Brain microvascular endothelial cell (primary cell): ENCODE measurements at regions not wholly inside any gene's neighbourhood (a gene's known extent, or its start where the extent isn't known, plus 50 kb on each side); places are given as distances from the start of the nearest gene placed in this dataset.

Experiments
- DNase-seq: peaks from one replicate; pipeline ENCODE4 v3.0.0-alpha.2; 2020
- H3K27ac ChIP-seq: fragments of 250-450 bp; sonication (Bioruptor Pico); 2 replicates; pipeline ENCODE4 v1.5.1; 2020; ENCODE audit warnings: mild to moderate bottlenecking, moderate library complexity
- H3K27me3 ChIP-seq: fragments of 250-450 bp; sonication (Bioruptor Pico); replicated peaks from 2 replicates; pipeline ENCODE4 v1.5.1; 2020; ENCODE audit warnings: mild to moderate bottlenecking
- H3K36me3 ChIP-seq: fragments of 250-450 bp; sonication (Bioruptor Pico); replicated peaks from 2 replicates; pipeline ENCODE4 v1.5.1; 2020; ENCODE audit warnings: mild to moderate bottlenecking
- H3K4me3 ChIP-seq: 2 replicates; pipeline ENCODE4 v1.5.1; 2011; ENCODE audit warnings: low read depth, mild to moderate bottlenecking, control low read depth, low read length, moderate library complexity
- in situ Hi-C: cut with HindIII; loops from 2 replicates; pipeline ENCODE4 v1.10.0; 2017; ENCODE audit warnings: low sequenced_read_pairs, low pct_ligation_motif_present
- TF ChIP-seq, protein P1 (sequence below): IDR thresholded peaks from 2 replicates; pipeline ENCODE4 v1.5.1; 2011; ENCODE audit warnings: low read depth, mild to moderate bottlenecking, moderate library complexity, low read length, control low read depth, inconsistent platforms; ENCODE audit errors: missing control alignments

DNA sequence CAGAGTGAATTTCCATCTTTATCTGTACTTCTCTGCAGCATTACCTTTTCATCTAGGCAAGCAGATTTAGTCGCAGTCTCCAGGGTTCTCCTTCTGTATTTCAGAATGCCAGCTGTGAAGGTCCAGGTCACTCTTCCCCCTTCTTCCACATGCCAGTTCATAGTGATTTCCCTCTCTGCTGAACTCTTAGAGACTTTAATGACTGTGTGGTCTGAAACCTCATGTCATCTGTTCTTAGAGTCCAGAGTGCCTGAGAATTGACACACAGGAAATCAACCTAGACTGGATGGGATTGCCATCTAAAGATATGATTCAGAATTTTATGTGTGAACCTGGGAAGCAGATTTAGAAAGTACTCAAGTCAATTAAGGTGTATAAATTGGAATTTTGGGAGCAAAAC, 248.1 kb downstream of the TPBG start:
- H3K27me3 ChIP-seq: no peaks in the 10 kb centered on the region
- H3K36me3 ChIP-seq: no peaks in the 10 kb centered on the region
- H3K27ac ChIP-seq: no peak overlapping the region
- in situ Hi-C loops: no loop called here
- H3K4me3 ChIP-seq: no peak overlapping the region
- DNase-seq: no peak
- TF ChIP-seq, protein P1, sequence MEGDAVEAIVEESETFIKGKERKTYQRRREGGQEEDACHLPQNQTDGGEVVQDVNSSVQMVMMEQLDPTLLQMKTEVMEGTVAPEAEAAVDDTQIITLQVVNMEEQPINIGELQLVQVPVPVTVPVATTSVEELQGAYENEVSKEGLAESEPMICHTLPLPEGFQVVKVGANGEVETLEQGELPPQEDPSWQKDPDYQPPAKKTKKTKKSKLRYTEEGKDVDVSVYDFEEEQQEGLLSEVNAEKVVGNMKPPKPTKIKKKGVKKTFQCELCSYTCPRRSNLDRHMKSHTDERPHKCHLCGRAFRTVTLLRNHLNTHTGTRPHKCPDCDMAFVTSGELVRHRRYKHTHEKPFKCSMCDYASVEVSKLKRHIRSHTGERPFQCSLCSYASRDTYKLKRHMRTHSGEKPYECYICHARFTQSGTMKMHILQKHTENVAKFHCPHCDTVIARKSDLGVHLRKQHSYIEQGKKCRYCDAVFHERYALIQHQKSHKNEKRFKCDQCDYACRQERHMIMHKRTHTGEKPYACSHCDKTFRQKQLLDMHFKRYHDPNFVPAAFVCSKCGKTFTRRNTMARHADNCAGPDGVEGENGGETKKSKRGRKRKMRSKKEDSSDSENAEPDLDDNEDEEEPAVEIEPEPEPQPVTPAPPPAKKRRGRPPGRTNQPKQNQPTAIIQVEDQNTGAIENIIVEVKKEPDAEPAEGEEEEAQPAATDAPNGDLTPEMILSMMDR: no peak

DNA sequence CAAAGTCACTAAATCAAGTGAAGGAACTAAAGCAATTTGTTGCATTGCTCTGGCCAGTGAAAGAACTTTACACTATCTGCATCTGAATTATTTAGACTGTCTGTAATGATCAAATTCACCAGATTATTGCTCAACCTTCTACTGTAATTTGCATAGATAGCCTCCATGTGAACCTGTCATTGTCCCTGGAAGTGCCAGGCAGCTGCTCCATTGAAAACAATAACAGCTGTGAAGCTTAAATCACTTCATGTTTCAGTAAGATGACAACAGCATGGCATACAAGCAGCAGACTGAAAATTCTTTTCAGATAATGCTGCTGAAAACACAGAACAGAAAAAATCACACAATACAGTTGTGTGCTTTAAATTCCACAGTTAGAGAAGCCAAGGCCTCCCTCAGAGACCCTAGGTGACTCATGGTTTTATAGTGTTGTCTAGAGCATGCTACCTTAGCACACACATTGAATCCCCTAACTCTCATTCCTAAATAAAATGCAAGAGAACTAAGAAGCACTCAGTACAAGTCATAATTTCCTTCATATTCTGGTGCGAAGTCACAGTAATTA, 248.9 kb downstream of the TPBG start:
- TF ChIP-seq, protein P1: no peak
- Histone ChIP-seq H3K4me3 (no peak overlapping the region), H3K27me3 (no peaks in the 10 kb centered on the region), H3K27ac (no peak overlapping the region), H3K36me3 (no peaks in the 10 kb centered on the region)
- DNase-seq: no peak
- in situ Hi-C loops: no loop called here

DNA sequence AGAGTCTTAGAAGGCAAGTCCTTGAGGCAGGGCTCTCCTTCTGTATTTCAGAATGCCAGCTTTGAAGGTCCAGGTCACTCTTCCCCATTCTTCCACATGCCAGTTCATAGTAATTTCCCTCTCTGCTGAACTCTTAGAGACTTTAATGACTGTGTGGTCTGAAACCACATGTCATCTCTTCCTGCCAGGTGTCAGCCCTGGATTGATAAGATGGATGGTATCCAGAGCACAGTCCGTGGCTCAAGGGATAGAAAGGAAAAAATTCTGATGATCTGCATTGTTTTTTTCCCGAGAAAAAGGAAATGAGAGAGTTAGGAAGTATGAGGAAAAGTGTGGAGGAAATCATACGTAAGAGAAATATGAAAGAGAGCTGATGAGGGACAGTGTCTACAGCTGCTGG, 250.9 kb downstream of the TPBG start:
- Histone ChIP-seq H3K27me3 (no peaks in the 10 kb centered on the region), H3K4me3 (no peak overlapping the region), H3K36me3 (no peaks in the 10 kb centered on the region), H3K27ac (no peak overlapping the region)
- no peak for DNase-seq
- in situ Hi-C loops: no loop called here
- TF ChIP-seq, protein P1: no peak

DNA sequence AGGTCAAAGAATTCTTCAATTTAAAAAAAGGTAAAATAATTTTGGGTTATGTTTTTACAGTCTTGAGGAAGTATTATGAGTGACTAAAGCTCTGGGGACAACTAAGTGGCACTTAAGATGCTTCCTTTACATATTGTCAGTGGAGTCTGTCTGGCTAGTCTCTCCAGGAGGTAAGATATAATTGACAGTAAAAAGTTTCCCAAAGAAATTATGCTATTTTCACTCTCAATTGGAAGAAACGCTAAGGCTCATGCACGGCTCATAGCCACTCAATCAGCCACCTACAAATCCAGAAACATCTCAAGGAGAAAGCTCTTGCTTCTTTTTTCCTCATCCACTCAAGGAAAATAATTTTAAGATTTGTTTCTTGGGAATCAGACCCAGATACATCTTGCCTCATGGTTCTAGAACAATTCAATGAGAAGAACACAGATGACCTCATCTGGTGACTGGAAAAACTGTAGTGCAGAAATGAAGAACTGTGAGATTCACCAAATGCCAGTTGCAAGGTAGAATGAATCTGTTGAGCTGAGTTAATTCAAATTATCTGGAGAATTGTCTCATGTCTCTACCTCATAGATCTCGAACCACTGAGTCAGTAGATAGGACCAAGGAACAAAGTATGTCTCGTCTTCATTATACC, 252.9 kb downstream of the TPBG start:
- no peaks in the 10 kb centered on the region for H3K36me3 ChIP-seq
- in situ Hi-C loops: no loop called here
- H3K27ac ChIP-seq: no peak overlapping the region
- H3K27me3 ChIP-seq: no peaks in the 10 kb centered on the region
- no peak overlapping the region for H3K4me3 ChIP-seq
- no peak for DNase-seq
- TF ChIP-seq, protein P1: no peak

DNA sequence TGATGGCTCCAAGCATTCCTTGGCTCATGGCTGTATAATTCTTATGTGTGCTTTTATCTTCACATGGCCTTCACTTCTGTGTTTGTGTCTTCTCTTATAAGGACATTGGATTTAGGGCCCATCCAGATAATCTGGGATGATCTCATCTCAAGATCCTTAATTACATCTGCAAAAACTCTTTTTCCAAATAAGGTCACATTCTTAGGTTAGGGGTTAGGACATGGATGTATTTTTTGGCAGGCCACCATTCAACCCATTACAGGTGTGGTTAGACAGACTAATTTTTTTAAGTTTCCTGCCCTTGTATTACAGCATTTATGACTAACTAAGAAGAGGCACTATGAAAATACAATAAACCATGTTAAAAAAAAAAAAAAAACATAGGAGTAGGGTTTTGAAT, 254.0 kb downstream of the TPBG start:
- no peak overlapping the region for H3K27ac ChIP-seq
- no peak for DNase-seq
- no peaks in the 10 kb centered on the region for H3K36me3 ChIP-seq
- in situ Hi-C loops: no loop called here
- TF ChIP-seq, protein P1: no peak
- no peak overlapping the region for H3K4me3 ChIP-seq
- H3K27me3 ChIP-seq: no peaks in the 10 kb centered on the region

DNA sequence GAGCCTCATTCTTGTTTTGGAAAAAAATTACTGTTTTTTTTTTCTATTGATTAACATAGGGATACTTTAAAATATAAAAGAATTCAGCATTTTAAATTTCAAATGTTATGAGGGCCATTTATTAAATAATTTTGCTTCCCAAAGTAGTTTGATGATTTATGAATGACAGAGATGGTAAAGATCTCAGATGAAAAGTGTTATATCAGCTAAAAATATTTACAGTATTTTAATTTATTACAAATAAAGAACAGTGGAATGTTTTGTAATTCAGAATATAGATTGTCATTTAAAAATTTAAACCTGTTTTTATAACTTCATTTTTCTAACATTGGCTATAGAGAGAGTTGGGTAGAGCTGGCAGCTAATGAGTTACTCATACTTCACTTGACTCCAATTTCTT, 256.0 kb downstream of the TPBG start:
- in situ Hi-C loops: no loop called here
- H3K27ac ChIP-seq: no peak overlapping the region
- H3K4me3 ChIP-seq: no peak overlapping the region
- no peaks in the 10 kb centered on the region for H3K36me3 ChIP-seq
- TF ChIP-seq, protein P1: no peak
- H3K27me3 ChIP-seq: no peaks in the 10 kb centered on the region
- no peak for DNase-seq
